Liver (tissue), 8 donors: ENCODE measurements at regions not wholly inside any gene's neighbourhood (a gene's known extent, or its start where the extent isn't known, plus 50 kb on each side); places are given as distances from the start of the nearest gene placed in this dataset.

Experiments used
- DNase-seq: peaks from one replicate; pipeline ENCODE4 v3.0.0-alpha.2; 2017; ENCODE audit warnings: low spot score
- H3K27ac ChIP-seq, 2 donors: one replicate each; pipeline ENCODE4 v1.7.0; 2013; ENCODE audit warnings: inconsistent platforms in 2 of 2, low read length in 2 of 2, control low read depth in 1 of 2, low read depth in 1 of 2, mild to moderate bottlenecking in 1 of 2
- H3K27me3 ChIP-seq, 4 donors: one replicate each; pipeline versions ENCODE4 v1.6.1 to v1.7.0; 2013; ENCODE audit warnings: low read length in 3 of 4, inconsistent platforms in 1 of 4, mild to moderate bottlenecking in 1 of 4, moderate library complexity in 1 of 4; ENCODE audit not compliant: control insufficient read depth in 4 of 4, insufficient read depth in 4 of 4
- H3K36me3 ChIP-seq, 4 donors: one replicate each; pipeline versions ENCODE4 v1.6.1 to v1.7.0; 2013; ENCODE audit warnings: low read length in 3 of 4, mild to moderate bottlenecking in 3 of 4, low read depth in 1 of 4, moderate library complexity in 1 of 4; ENCODE audit not compliant: control insufficient read depth in 4 of 4, insufficient read depth in 3 of 4
- H3K4me1 ChIP-seq, 4 donors: one replicate each; pipeline versions ENCODE4 v1.6.1 to v1.7.0; 2013; ENCODE audit warnings: low read length in 3 of 4, mild to moderate bottlenecking in 3 of 4, moderate library complexity in 1 of 4; ENCODE audit not compliant: control insufficient read depth in 4 of 4, insufficient read depth in 4 of 4
- H3K4me3 ChIP-seq, 3 donors: one replicate each; pipeline versions ENCODE4 v1.6.1 to v1.7.0; 2013; ENCODE audit warnings: low read length in 3 of 3, control low read depth in 1 of 3, low read depth in 1 of 3, mild to moderate bottlenecking in 1 of 3
- H3K9ac ChIP-seq, 2 donors: one replicate each; pipeline ENCODE4 v1.7.0; 2013; ENCODE audit warnings: low read length in 2 of 2, mild to moderate bottlenecking in 2 of 2, moderate library complexity in 2 of 2, control low read depth in 1 of 2, low read depth in 1 of 2
- H3K9me3 ChIP-seq, 4 donors: one replicate each; pipeline versions ENCODE4 v1.6.1 to v1.7.0; 2013; ENCODE audit warnings: low read length in 3 of 4; ENCODE audit not compliant: control insufficient read depth in 4 of 4
- EGR1 ChIP-seq, 2 donors: IDR thresholded peaks; 2 replicates each; pipeline ENCODE4 v1.6.1; 2016 to 2018; ENCODE audit warnings: antibody characterized with exemption in 2 of 2, low read depth in 2 of 2
- FOXA1 ChIP-seq: IDR thresholded peaks from 2 replicates; pipeline ENCODE4 v1.6.1; 2016; ENCODE audit warnings: antibody characterized with exemption
- FOXA2 ChIP-seq: IDR thresholded peaks from 2 replicates; pipeline ENCODE4 v1.6.1; 2016; ENCODE audit warnings: antibody characterized with exemption
- GABPA ChIP-seq, 2 donors: IDR thresholded peaks in 1 of 2; conservative IDR thresholded peaks in 1 of 2; 2 replicates each; pipeline ENCODE4 v1.6.1; 2016; ENCODE audit warnings: antibody characterized with exemption in 2 of 2, mild to moderate bottlenecking in 1 of 2, moderate library complexity in 1 of 2
- HNF4A ChIP-seq, 2 donors: conservative IDR thresholded peaks; 2 replicates each; pipeline ENCODE4 v1.6.1; 2016; ENCODE audit warnings: antibody characterized with exemption in 2 of 2, mild to moderate bottlenecking in 2 of 2
- HNF4G ChIP-seq: IDR thresholded peaks from 2 replicates; pipeline ENCODE4 v1.6.1; 2016; ENCODE audit warnings: antibody characterized with exemption
- JUND ChIP-seq, 2 donors: IDR thresholded peaks; 2 replicates each; pipeline ENCODE4 v1.6.1; 2016; ENCODE audit warnings: antibody characterized with exemption in 2 of 2
- NR2F2 ChIP-seq: IDR thresholded peaks from 2 replicates; pipeline ENCODE4 v1.6.1; 2016; ENCODE audit warnings: antibody characterized with exemption
- RAD21 ChIP-seq, 2 donors: IDR thresholded peaks; 2 replicates each; pipeline ENCODE4 v1.6.1; 2016; ENCODE audit warnings: antibody characterized with exemption in 2 of 2, mild to moderate bottlenecking in 2 of 2
- RXRA ChIP-seq, 2 donors: IDR thresholded peaks; 2 replicates each; pipeline ENCODE4 v1.6.1; 2017 to 2018; ENCODE audit warnings: antibody characterized with exemption in 2 of 2, mild to moderate bottlenecking in 1 of 2
- SP1 ChIP-seq: IDR thresholded peaks from 2 replicates; pipeline ENCODE4 v1.6.1; 2018; ENCODE audit warnings: antibody characterized with exemption, mild to moderate bottlenecking
- TAF1 ChIP-seq: conservative IDR thresholded peaks from 2 replicates; pipeline ENCODE4 v1.6.1; 2016; ENCODE audit warnings: antibody characterized with exemption, mild to moderate bottlenecking
- YY1 ChIP-seq: IDR thresholded peaks from 2 replicates; pipeline ENCODE4 v1.6.1; 2016; ENCODE audit warnings: antibody characterized with exemption, mild to moderate bottlenecking
- WGBS: extraction: QIAGEN DNeasy Blood & Tissue Kit; methylation state at CpG from one replicate; pipeline ENCODE4 v1.1.7; 2013; 5-methylcytosine and 5-hydroxymethylcytosine counted together
- TF ChIP-seq, protein P1 (sequence below): IDR thresholded peaks from 2 replicates; pipeline ENCODE4 v1.6.1; 2016; ENCODE audit warnings: antibody characterized with exemption
- TF ChIP-seq, protein P2 (sequence below): IDR thresholded peaks from 2 replicates; pipeline ENCODE4 v1.6.1; 2016; ENCODE audit warnings: antibody characterized with exemption
- TF ChIP-seq, protein P3 (sequence below): fragments of 150-350 bp; IDR thresholded peaks from 2 replicates; pipeline ENCODE4 v1.5.1; 2017; ENCODE audit warnings: improper control_type of control experiment, low read depth, low read length; ENCODE audit not compliant: missing input control
- TF ChIP-seq, protein P4 (sequence below): IDR thresholded peaks from 2 replicates; pipeline ENCODE4 v1.6.1; 2016; ENCODE audit warnings: antibody characterized with exemption
- TF ChIP-seq, protein P5 (sequence below): IDR thresholded peaks from 2 replicates; pipeline ENCODE4 v1.6.1; 2016; ENCODE audit warnings: antibody characterized with exemption, mild to moderate bottlenecking
- donor health status: healthy.
- donor health status: healthy.
- donor health status: healthy.
- donor health status: healthy.
- donor health status: healthy.

DNA sequence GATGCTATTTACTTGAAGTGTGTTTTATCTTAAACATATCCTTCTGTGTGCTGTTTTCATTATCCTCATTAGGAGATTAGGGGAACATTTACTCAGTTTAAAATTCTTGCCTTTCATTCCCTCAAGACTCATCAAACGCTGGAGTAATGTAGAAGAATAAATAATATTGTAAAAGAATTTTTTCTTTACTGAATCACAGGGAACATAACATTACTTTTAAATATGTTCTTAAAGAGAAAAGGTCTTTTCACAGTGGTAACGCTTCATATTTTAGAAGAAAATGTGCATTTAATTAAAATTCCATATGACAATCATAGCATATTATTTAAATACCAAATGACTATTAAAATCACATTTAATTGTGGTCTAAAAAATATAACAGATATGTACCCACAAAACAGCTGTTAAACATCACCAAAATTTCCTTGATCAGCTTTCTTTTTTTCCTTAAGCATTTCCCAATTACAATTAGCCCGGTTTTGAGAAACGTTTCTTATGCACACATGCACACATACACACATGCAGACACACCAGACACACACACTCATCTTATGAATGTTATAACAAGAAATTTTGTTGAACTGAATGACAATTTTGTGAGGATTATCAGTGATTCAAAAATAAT, 102.0 kb upstream of the GLI3 start:
- DNase-seq = no peak
- H3K9ac ChIP-seq = no peak overlapping the region
- H3K27ac ChIP-seq = no peak overlapping the region
- whole genome bisulfite sequencing = 66% methylated on average over 4 of the region's 4 CpGs
- TF ChIP-seq RAD21 (IDR thresholded peaks at IDR 0.05) (no peak), FOXA1 (no peak), HNF4G (no peak), FOXA2 (no peak), EGR1 (IDR thresholded peaks at IDR 0.05; ENCODE audit: low read depth in 2 of 2) (no peak), RXRA (IDR thresholded peaks at IDR 0.05) (no peak), YY1 (no peak), JUND (IDR thresholded peaks at IDR 0.05) (no peak)
- no peaks in the 10 kb centered on the region for H3K36me3 ChIP-seq
- H3K9me3 ChIP-seq = no peaks in the 10 kb centered on the region
- no peaks in the 10 kb centered on the region for H3K4me1 ChIP-seq
- peaks cover 0 to 3% (median 0%) of the 10 kb centered on the region in 4 donors for H3K27me3 ChIP-seq
- H3K4me3 ChIP-seq = no peak overlapping the region

DNA sequence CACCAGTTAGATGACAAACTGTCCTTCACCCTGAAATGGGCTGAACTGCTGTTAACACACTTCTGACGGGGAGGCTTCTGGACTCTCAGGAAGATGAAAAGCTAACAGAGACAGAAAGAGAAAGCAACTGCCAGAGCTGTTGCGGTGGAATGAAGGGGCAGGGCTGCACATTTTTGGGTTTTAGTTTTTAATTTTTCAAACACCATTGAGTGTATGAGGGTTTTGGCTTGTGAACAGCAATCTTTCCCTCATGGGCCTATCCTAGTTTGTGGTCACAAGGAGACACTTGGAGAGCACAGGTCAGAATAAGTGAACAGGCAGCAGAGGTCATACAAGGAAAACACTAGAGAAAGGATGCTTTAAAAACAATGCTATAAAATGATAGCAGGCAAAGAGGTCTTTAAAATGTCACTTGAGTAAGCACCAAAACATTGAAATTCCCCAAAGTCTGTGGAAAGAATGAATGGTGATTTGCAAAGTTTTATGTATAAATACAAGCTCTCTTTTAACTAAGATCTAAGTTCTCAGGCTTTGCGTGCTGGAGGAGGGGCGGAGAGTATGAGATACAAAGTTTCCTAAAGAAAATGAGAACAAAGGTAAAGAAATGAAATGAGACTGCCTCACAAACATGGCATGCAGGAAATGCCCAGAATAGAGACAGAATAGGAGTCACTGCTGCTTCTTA, 101.4 kb upstream of the GLI3 start:
- WGBS = 60% methylated on average over 4 of the region's 4 CpGs
- no peak overlapping the region for H3K9ac ChIP-seq

More for the DNA sequence above, 101.4 kb upstream of the GLI3 start:
- Histone ChIP-seq H3K27me3 (peaks cover 0 to 3% (median 0%) of the 10 kb centered on the region in 4 donors), H3K9me3 (no peaks in the 10 kb centered on the region), H3K4me1 (no peaks in the 10 kb centered on the region), H3K36me3 (no peaks in the 10 kb centered on the region), H3K27ac (no peak overlapping the region), H3K4me3 (no peak overlapping the region)
- TF ChIP-seq NR2F2 (no peak), FOXA2 (no peak), SP1 (no peak), JUND (IDR thresholded peaks at IDR 0.05) (no peak), HNF4A (conservative IDR thresholded peaks at IDR 0.05) (no peak), RAD21 (IDR thresholded peaks at IDR 0.05) (no peak), HNF4G (no peak), GABPA (IDR thresholded peaks at IDR 0.05 in 1 of 2, conservative IDR thresholded peaks at IDR 0.05 in 1 of 2) (no peak), TAF1 (no peak), YY1 (no peak), EGR1 (IDR thresholded peaks at IDR 0.05; ENCODE audit: low read depth in 2 of 2) (no peak), RXRA (IDR thresholded peaks at IDR 0.05) (no peak), FOXA1 (no peak)
- TF ChIP-seq, protein P1, sequence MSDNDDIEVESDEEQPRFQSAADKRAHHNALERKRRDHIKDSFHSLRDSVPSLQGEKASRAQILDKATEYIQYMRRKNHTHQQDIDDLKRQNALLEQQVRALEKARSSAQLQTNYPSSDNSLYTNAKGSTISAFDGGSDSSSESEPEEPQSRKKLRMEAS = no peak
- TF ChIP-seq, protein P2, sequence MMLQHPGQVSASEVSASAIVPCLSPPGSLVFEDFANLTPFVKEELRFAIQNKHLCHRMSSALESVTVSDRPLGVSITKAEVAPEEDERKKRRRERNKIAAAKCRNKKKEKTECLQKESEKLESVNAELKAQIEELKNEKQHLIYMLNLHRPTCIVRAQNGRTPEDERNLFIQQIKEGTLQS = no peak
- TF ChIP-seq, protein P3, sequence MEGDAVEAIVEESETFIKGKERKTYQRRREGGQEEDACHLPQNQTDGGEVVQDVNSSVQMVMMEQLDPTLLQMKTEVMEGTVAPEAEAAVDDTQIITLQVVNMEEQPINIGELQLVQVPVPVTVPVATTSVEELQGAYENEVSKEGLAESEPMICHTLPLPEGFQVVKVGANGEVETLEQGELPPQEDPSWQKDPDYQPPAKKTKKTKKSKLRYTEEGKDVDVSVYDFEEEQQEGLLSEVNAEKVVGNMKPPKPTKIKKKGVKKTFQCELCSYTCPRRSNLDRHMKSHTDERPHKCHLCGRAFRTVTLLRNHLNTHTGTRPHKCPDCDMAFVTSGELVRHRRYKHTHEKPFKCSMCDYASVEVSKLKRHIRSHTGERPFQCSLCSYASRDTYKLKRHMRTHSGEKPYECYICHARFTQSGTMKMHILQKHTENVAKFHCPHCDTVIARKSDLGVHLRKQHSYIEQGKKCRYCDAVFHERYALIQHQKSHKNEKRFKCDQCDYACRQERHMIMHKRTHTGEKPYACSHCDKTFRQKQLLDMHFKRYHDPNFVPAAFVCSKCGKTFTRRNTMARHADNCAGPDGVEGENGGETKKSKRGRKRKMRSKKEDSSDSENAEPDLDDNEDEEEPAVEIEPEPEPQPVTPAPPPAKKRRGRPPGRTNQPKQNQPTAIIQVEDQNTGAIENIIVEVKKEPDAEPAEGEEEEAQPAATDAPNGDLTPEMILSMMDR = no peak
- TF ChIP-seq, protein P4, sequence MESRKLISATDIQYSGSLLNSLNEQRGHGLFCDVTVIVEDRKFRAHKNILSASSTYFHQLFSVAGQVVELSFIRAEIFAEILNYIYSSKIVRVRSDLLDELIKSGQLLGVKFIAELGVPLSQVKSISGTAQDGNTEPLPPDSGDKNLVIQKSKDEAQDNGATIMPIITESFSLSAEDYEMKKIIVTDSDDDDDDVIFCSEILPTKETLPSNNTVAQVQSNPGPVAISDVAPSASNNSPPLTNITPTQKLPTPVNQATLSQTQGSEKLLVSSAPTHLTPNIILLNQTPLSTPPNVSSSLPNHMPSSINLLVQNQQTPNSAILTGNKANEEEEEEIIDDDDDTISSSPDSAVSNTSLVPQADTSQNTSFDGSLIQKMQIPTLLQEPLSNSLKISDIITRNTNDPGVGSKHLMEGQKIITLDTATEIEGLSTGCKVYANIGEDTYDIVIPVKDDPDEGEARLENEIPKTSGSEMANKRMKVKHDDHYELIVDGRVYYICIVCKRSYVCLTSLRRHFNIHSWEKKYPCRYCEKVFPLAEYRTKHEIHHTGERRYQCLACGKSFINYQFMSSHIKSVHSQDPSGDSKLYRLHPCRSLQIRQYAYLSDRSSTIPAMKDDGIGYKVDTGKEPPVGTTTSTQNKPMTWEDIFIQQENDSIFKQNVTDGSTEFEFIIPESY = no peak
- TF ChIP-seq, protein P5, sequence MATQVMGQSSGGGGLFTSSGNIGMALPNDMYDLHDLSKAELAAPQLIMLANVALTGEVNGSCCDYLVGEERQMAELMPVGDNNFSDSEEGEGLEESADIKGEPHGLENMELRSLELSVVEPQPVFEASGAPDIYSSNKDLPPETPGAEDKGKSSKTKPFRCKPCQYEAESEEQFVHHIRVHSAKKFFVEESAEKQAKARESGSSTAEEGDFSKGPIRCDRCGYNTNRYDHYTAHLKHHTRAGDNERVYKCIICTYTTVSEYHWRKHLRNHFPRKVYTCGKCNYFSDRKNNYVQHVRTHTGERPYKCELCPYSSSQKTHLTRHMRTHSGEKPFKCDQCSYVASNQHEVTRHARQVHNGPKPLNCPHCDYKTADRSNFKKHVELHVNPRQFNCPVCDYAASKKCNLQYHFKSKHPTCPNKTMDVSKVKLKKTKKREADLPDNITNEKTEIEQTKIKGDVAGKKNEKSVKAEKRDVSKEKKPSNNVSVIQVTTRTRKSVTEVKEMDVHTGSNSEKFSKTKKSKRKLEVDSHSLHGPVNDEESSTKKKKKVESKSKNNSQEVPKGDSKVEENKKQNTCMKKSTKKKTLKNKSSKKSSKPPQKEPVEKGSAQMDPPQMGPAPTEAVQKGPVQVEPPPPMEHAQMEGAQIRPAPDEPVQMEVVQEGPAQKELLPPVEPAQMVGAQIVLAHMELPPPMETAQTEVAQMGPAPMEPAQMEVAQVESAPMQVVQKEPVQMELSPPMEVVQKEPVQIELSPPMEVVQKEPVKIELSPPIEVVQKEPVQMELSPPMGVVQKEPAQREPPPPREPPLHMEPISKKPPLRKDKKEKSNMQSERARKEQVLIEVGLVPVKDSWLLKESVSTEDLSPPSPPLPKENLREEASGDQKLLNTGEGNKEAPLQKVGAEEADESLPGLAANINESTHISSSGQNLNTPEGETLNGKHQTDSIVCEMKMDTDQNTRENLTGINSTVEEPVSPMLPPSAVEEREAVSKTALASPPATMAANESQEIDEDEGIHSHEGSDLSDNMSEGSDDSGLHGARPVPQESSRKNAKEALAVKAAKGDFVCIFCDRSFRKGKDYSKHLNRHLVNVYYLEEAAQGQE = no peak
- DNase-seq = no peak
